GM19035 (cell line): ENCODE measurements at regions not wholly inside any gene's neighbourhood (a gene's known extent, or its start where the extent isn't known, plus 50 kb on each side); places are given as distances from the start of the nearest gene placed in this dataset.
A peak's percentile ranks its signal among the peaks of the same experiment; 100 is the strongest.
"Not testable (repeated sequence)": the region's sequence is repeated elsewhere in the genome, so short reads cannot be mapped to it uniquely, and the experiment has no call there.

Source experiments
- ATAC-seq: cut with Tn5 transposase; IDR thresholded peaks from one replicate; pipeline ENCODE4 v1.9.1; 2021; ENCODE audit not compliant: unreplicated experiment

DNA sequence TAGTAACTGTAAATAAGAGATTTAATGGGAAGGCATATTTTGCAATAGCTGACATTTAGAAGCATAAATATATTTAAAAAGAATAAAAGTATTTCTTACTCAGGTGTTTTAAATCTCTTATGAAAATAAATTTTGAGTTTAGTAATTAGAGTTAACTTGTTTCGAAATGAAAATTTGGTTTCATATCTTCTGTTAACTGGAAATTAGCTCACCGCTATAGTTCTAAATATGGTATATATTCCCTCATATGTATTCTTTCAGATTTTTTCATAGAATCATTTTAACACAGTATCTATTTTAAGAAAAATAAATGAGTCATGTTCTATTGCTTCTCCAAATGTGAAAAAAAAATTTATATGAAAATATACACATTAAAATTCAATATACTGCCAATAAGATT, 434.1 kb downstream of the DTWD2 start:
- no peak for ATAC-seq

DNA sequence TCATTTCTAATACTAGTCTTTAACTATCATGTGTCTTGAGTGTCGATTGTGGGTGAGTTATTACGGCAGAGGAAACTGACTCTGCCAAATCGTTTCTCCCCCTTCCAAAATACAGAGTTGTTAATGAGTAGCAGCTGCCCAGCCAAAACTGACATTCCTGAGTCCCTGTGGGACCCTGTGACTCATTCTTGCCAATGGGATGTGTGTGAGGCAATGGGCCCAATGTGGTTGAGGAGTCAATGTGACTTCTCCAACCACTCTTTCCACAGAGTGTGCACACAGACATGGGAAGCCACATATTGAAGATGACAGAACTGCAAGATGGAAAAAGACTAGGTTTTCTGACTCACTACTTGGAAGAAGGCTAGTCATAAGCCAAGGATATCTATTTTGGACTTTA, 434.7 kb downstream of the DTWD2 start:
- no peak for ATAC-seq

DNA sequence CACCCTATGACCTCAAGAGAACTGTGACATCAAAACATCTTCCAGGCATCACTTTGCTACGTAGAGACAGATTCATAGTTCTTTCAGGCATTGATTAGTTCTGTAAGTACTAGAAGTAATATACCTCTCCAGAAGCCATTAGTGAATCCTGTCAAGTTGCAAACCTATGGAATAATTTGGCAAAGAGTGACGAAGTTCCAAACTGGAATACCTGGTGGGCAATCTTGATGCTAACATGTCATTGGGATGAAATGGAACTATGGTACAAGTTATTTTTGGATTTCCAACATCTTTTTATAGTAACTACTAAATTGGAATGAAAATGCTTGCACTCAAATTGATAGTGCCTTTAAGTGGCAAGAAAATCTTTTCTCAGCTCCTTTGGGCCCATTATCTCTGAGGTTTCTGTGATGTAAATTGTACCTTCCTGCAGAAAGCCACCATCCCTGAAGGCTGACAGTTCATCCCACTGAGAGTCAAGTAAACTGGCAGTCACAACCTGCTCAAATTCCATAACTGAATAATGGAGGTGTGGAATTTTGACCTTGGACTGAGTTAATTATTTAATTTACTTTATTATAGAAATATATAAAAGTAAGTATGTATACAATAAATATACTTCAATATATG, 435.5 kb downstream of the DTWD2 start:
- no peak for ATAC-seq

DNA sequence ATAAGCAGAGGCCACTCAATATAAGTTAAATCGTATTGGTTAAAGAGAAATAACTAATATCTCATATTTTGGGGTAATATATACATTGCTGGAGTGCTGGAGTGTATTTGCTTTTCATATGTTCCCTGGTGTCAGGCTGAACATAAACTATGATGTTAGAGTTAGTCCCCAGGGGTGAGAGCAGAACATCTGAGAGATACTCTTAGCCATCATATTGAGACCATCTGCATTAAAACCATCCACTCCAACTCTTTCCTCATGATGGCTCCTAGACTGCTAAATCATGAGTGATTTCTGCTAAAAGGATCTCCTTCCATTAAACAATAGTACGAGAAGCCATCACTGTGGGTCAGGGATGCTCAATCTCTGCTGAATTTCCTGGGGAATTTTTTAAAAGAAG, 436.2 kb downstream of the DTWD2 start:
- no peak for ATAC-seq

DNA sequence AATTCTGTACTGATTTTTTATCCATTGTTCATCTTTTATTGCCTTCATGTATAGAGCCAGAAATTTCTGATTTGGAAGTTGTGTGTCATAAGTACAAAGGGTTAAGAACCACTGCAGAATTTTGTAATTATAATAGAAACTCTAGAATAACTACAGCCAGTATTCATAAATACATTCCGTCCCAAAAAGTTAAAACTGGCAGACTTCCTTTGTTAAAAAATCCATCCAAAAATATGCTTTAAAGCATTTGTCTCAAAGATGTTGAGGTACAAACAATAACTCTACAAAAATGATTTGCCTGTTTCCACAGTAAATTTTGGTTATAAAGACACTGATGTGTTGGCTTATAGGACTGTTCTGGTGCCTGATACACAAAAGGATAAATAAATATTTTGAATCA, 436.6 kb downstream of the DTWD2 start:
- no peak for ATAC-seq

DNA sequence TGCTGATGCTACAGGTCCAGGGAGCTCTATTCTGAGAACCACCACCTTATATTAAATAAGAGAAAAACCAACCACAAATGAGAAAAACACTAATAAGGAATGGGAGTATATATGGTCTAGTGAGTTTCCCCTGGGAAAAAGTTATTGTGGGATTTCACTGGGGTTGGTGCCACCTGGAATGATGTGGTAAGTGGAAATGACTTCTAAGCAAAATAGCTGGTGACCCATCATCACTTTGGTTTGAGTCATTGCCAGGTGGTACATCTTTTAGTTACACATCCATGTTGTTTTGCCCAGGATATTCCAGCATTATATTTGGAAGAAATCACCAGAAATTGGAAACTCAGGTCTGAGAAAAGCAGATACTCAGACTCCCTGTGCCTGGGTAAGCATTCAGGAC, 437.3 kb downstream of the DTWD2 start:
- ATAC-seq: no peak

DNA sequence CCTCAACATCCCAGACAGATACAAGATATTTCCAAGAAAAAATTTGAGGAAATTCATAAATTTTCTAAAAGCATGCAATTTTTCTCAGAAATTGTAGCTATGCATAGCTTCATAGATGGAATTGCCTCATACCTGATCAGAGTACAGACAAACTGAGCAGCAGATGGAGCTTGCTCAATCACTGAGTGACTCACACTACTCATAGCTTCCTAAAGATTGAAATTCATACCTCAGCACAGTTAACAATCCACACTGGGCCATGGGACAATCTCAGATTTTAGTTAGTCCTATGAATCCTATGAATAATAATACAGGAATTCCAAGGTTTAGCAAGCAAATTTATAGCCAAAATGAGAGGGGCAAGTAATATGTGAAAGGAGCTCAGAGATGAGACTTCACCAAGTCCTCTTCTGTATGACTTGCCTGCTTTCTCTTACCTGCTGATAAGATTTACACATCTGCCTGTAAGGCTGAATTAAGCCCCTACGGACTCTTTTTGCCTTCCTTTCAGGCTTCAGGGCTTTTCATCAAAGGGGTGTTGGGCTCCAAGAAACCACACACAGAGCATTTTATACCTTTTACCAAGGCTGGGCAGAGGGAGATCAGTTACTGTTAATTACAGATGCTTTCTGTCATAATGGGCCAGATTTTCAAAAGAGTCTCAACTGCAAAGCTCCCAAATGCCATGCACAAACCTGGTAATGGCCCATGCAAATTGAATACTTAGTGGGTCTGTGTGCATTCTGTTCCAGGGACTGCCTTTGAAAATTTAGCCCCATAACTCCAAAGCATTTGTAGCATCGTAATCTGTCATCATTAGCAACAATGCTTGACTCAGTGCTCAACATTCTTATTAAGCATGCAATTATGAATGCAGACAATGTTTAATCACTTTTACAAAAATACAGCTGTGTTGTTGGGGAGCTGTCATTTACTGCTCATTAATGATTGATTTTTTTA, 439.3 kb downstream of the DTWD2 start:
- no peak for ATAC-seq

DNA sequence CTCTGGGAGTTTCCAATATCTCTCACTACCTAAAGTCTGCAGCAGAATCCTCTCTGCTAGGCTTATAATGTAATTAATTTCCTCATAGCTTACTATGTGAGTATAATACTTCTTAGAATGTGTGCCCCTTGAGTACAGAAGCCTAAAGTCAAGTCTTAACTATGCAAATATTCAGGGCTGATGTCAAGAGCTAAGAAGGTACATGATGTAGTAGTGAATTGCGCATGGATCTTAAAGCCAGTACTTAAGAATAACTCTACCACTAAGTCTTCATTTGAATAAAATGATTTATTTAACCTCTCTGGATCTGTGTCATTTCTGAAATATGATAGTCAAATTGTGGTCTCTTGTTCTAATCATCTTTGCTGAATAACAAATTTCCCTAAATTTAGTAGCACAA, 442.9 kb downstream of the DTWD2 start:
- ATAC-seq: no peak

DNA sequence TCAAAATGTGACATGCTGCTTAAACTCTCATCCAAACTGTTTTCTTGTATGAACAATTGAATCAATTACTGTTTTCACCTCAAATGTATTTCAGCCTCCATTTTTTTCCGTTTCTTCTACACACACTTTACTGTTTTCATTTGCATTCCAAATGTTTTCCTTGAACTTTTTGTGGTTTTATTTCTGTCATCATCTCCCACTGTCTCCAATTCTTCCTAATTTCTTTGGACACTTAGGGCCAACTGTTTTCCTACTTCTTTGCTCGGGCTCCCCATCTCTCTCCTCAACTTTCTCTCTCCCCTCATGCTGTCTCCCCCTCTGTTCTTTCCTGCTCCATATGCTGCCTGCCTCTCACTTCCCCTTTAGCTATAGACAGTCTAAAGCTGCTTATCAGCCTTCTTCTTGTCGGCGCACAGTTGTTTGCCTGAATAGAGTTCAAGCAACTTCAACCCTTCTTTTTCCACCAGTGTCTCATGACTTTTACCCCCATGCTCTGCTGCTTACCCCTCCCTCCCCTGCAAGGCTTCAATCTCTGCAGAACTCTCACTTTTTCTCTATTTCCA, 443.4 kb downstream of the DTWD2 start:
- ATAC-seq: no peak

DNA sequence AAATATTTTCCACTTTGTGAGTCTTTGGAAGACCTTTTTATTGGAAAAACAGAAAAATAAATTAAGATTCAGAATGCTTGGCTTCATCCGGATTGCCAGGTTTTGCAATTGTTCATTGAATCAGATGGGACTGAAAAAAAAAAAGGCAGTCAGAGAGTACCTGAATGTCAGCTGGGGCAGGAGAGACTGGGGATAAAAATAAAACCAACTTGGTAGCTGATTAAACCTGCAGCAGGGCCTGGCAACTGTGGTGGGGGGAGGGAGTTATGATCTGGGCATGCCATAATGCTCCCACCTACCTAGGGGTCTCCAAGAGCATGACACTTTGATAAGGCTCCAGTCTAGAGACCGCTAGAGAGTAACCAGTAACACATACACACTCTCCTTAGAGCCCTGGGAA, 454.4 kb downstream of the DTWD2 start:
- no peak for ATAC-seq

DNA sequence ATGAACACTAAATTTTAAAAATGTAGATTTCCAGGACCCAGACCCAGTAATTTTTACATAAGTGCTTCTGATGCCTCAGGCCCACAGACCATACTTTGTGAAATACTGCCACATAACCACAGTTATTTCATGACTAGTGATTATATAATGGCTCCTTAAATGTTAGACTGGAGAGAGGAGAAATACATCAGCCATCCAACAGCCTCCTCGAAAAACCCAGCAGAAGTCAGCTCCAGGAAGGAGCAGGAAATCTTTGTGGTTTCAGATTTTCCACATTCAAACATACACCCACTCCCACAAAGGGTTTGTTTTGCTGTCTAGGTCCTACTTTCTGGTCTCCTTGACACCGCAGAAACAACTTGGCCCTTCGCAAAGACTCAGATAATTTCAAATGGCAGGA, 455.2 kb downstream of the DTWD2 start:
- no peak for ATAC-seq

DNA sequence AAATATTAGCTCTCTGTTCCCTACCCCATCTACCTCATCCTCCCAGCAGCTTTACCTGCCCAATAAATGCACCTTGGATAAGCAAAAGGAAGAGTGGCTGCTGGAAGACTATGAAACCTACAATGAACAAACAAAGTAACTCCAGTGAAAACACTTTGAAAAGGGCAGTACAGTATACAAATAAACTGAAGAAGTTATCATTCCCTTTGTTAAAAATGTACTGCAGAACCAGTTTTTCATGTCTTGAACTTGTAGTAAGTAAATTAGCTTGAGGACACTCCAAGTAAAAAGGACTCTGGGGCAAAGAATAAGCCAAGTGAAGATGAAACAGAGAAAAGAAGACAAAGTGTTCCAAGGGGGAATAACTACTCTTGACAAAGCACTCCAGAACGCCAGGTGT, 457.1 kb downstream of the DTWD2 start:
- no peak for ATAC-seq

DNA sequence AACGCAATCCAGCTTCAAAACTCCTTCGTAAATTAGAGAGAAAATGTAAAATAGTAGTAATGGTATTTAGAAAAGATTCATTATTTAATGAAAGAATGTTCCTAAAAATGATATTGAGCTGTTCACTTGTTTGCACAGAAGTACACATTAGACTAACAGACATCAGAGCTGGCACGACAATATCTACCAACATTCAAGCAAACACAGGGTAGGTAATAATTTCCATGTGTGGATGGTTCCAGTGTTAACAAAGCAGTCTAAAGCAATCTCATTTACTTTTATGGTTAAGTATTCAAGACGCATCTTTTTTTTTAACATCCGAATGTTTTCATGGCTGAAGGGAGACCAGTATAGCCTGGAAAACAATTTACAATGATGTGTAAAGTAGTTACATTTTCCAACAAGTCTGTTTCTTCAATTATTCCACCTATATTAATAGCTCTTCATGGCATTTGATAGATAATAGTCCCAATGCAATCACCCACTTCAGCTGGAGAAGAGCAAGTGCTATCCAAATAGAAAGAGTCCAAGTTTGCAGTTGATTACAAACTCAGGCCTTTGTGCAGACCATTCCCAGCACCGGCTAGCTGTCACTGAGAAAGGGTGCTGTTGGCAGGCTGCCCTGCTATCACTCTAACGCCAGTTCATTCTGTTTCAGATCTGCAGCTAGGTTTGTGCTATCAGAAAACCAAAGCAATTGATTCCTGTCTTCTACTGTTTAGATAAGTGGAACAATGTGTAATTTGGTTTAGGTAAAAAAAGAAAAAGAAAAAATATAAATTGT, 458.8 kb downstream of the DTWD2 start:
- no peak for ATAC-seq

DNA sequence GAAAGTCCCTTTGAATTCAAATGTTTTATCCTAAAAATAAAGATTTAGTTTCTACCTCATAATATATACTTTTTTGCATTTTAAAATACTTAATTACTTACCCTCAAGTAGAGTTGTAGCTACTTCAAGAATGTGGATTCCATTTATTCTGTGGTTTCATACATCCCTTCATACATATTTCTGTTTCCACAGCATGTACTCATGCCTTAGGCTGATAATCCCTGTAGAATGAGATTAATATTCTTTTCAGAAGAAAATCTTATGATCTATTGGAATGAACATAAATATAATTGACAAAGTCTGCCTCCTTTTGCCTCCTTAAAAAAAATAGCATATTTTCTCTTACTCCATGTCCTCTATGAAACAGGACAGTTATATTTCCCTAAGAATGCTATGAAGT, 465.7 kb downstream of the DTWD2 start:
- ATAC-seq: no peak

DNA sequence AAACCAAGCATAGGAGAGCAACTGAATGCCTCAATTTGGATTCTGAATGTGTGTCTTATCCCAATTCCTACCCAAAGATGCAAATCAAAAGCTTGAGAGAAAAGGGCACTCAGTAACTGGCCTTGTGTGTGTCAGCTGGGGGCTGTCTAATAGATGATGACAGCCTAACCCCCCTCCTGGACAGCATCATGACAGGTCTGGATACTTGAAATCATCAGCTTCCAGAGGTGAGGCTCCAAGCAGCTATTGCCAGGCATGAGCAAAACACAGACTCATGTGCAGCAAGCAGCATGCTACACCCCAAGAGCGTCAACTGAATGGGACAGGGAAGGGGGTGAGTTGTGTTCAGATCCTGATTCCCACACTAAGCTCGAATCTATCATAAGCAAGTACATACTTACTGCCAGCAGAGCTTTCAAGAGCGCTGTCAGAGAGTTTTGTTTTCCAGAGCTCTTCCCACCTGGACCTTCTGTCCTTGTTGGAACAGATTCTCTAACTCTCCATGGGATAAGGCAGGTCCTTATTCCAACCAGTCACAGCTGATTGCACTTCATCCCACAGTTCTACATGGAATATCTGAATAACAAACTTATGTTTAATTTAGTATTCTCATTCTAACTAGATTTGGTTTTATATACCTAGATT, 467.5 kb downstream of the DTWD2 start:
- no peak for ATAC-seq

DNA sequence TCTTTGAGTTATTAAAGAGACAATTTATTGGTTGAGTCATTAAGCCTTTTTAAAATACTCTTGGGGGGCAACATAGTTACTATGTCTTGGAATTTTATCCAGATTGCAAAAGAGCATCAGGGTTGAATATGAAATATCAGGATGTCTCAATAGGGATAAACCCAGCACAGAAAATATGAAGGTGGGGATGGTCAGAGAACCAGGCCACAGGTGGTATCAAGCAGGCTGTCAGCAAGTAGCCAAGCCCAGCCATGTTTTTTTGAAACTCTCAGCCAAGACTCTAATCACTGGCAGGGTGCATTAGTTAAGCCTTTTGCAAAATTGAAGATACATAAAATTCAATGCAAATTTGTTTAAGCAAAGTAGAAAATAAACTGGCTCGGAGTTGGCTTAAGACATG, 468.9 kb downstream of the DTWD2 start:
- ATAC-seq: no peak

DNA sequence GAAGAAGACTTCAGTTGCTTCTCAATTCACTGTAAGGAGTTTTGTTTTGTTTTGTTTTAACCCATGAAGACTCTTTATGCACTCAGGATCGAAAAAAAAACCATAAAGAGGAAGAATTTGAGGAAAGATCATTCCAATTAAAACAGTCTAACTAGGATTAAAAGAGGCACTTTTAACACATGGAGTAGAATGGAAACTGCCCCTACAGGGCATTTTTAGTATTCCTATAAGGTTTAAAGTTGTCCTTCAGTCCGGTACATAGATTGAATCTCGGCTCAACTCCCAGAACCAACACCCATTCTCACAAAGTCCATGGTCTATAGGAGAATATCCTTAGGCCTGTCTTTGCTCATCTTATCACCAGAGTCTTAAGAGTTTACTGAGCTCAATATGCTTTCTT, 469.6 kb downstream of the DTWD2 start:
- no peak for ATAC-seq

DNA sequence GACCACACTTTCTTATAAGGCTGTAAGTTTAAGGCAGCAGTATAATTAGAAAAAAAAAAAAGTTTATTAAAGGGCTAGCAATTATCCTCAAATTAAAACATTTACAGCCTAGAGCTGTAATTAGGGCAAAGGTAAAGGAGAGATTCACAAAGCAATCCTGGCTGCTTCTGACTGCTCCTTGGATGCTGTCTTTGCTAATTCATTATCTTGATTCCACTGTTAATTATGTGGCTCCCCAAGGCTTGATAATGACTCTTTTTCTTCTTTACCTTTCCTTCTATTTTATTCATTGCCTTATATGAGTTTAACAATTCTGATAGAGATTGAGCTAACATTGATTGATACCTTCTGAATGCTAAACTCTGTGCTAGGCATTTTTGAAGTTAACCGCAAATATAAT, 476.5 kb downstream of the DTWD2 start:
- ATAC-seq: no peak

DNA sequence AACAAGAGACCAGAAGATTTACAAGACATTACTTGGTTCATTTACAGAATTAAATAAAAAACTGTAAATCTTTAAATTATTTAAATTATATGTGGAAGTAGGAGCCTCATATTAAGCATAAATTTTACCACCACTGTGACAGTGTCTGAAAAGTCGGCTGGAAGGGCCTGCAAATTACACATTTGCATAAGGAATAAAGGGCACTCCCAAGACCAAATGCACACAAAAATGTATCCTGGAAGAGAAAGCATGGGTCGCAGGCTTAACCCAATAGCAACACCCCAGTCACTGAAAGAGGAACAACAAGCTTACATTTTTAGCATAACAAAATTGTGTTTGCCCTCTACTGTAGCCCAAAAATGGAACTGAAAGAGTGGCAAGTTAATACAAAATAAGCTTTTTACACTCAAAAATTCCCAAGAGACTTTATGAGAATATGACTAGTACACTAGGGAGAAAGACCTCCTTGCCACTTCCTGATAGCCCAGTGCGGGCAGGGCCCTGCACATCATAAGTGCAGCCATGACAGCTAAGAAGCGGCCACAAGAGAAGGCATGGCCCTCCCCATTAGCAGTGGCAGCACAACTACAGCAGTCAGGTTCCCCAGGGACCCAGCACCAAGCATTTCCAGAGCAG, 482.0 kb downstream of the DTWD2 start:
- peak; percentile 84 for ATAC-seq

DNA sequence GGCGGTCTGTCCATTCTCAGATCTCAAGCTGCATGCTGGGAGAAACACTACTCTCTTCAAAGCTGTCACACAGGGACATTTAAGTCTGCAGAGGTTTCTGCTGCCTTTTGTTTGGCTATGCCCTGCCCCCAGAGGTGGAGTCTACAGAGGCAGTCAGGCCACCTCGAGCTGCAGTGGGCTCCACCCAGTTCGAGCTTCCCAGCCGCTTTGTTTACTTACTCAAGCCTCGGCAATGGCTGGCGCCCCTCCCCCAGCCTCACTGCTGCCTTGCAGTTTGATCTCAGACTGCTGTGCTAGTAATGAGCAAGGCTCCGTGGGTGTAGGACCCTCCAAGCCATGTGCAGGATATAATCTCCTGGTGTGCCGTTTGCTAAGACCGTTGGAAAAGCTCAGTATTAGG, 486.1 kb downstream of the DTWD2 start:
- ATAC-seq: not testable (repeated sequence)
